HCT116 (cell line): ENCODE measurements at regions not wholly inside any gene's neighbourhood (a gene's known extent, or its start where the extent isn't known, plus 50 kb on each side); places are given as distances from the start of the nearest gene placed in this dataset.

Source experiments
- ATAC-seq: fragments of 200-7000 bp; cut with Tn5 transposase; 2 replicates; pipeline ENCODE4 v1.9.1; 2020; ENCODE audit warnings: mild to moderate bottlenecking, moderate library complexity
- BruUV-seq: library from RNA; stranded (reverse); fragments of 400-500 nt; replicated peaks from 2 replicates; lab custom pipeline; 2021; lab: Mats Ljungman, UMichigan
- CTCF ChIA-PET: fragments of 300-600 bp; sonication (Branson Sonifier 250); formaldehyde crosslinking; loops from one replicate; lab custom pipeline; 2021; ENCODE audit warnings: antibody characterized with exemption; lab: Charles Lee
- POLR2A ChIA-PET: fragments of 300-600, 350-600 bp; sonication (Branson Sonifier 250); formaldehyde crosslinking; loops from one replicate; lab custom pipeline; 2021; ENCODE audit warnings: antibody characterized with exemption; lab: Charles Lee
- RAD21 ChIA-PET, 2 experiments: fragments of 300-600 bp; sonication (Branson Sonifier 250); formaldehyde crosslinking; loops; one replicate each; lab custom pipeline; 2023; ENCODE audit warnings: low total read pairs in 2 of 2; ENCODE audit not compliant: uncharacterized antibody in 2 of 2, unreplicated experiment in 2 of 2, low non-redundant PET in 1 of 2; lab: Charles Lee
- DNase-seq: peaks from one replicate; pipeline ENCODE4 v3.0.0-alpha.2; 2010; ENCODE audit warnings: low read depth, low spot score
- H2AFZ ChIP-seq: fragments of 200-600 bp; shearing (Covaris generic), sonication (generic); 2 replicates; pipeline ENCODE4 v1.6.1; 2017; ENCODE audit warnings: low read depth, mixed run types, mixed read lengths, antibody characterized with exemption, low read length; ENCODE audit not compliant: poor library complexity, severe bottlenecking
- H3K27ac ChIP-seq: 2 replicates; pipeline ENCODE4 v1.5.1; 2012; ENCODE audit warnings: low read depth, low read length
- H3K27me3 ChIP-seq: fragments of 200-600 bp; sonication (generic); 2 replicates; pipeline ENCODE4 v1.6.1; 2016; ENCODE audit warnings: mixed run types, low read length, mixed read lengths; ENCODE audit not compliant: insufficient read depth
- H3K36me3 ChIP-seq, 2 experiments: fragments of 200-500 bp in 1 of 2; fragments of 200-600 bp in 1 of 2; sonication (Bioruptor generic) in 1 of 2; sonication (generic) in 1 of 2; 2 replicates each; pipeline versions ENCODE4 v1.5.1 to v1.6.1; 2014 to 2016; ENCODE audit warnings: low read length in 2 of 2, inconsistent platforms in 1 of 2, mixed read lengths in 1 of 2, mixed run types in 1 of 2; ENCODE audit not compliant: insufficient read depth in 2 of 2, control insufficient read depth in 1 of 2
- H3K4me1 ChIP-seq, 2 experiments: fragments of 200-600 bp in 1 of 2; sonication (generic) in 1 of 2; 2 replicates each; pipeline versions ENCODE4 v1.5.1 to v1.6.1; 2012 to 2017; ENCODE audit warnings: low read length in 2 of 2, inconsistent platforms in 1 of 2, mild to moderate bottlenecking in 1 of 2, mixed read lengths in 1 of 2, mixed run types in 1 of 2, moderate library complexity in 1 of 2; ENCODE audit not compliant: insufficient read depth in 2 of 2, control insufficient read depth in 1 of 2
- H3K4me2 ChIP-seq: fragments of 200-600 bp; sonication (generic); 2 replicates; pipeline ENCODE4 v1.6.1; 2017; ENCODE audit warnings: mixed run types, low read length, mixed read lengths
- H3K4me3 ChIP-seq, 2 experiments: fragments of 200-600 bp in 1 of 2; sonication (generic) in 1 of 2; replicated peaks in 1 of 2; 2 replicates each; pipeline ENCODE4 v1.5.1; 2011 to 2016; ENCODE audit warnings: low read length in 2 of 2, control low read depth in 1 of 2, low read depth in 1 of 2, mild to moderate bottlenecking in 1 of 2, mixed read lengths in 1 of 2, mixed run types in 1 of 2
- H3K79me2 ChIP-seq: fragments of 200-600 bp; sonication (generic); 2 replicates; pipeline ENCODE4 v1.6.1; 2017; ENCODE audit warnings: mild to moderate bottlenecking, mixed run types, low read length, moderate library complexity, mixed read lengths; ENCODE audit not compliant: insufficient read depth
- H3K9ac ChIP-seq: fragments of 200-600 bp; sonication (generic); 2 replicates; pipeline ENCODE4 v1.6.1; 2016; ENCODE audit warnings: low read length, mixed read lengths
- H3K9me2 ChIP-seq: fragments of 200-600 bp; sonication (generic), shearing (Covaris generic); 2 replicates; pipeline ENCODE4 v1.6.1; 2017; ENCODE audit warnings: mixed run types, mild to moderate bottlenecking, moderate library complexity; ENCODE audit not compliant: insufficient read depth
- H3K9me3 ChIP-seq, 2 experiments: fragments of 200-500 bp in 1 of 2; fragments of 200-600 bp in 1 of 2; sonication (Bioruptor generic) in 1 of 2; sonication (generic) in 1 of 2; 2 replicates each; pipeline ENCODE4 v1.6.1; 2014 to 2017; ENCODE audit warnings: low read length in 2 of 2, mixed read lengths in 2 of 2, inconsistent platforms in 1 of 2, low read depth in 1 of 2, mild to moderate bottlenecking in 1 of 2, mixed run types in 1 of 2, moderate library complexity in 1 of 2; ENCODE audit not compliant: control insufficient read depth in 1 of 2, insufficient read depth in 1 of 2
- H4K20me1 ChIP-seq: fragments of 200-600 bp; sonication (generic), shearing (Covaris generic); 2 replicates; pipeline ENCODE4 v1.6.1; 2017; ENCODE audit warnings: mixed run types, mild to moderate bottlenecking, moderate library complexity; ENCODE audit not compliant: insufficient read depth
- ATF3 ChIP-seq: IDR thresholded peaks from 2 replicates; pipeline ENCODE4 v1.6.1; 2012
- CEBPB ChIP-seq: IDR thresholded peaks from 2 replicates; pipeline ENCODE4 v1.6.1; 2012; ENCODE audit warnings: low read depth
- CTCF ChIP-seq, 3 experiments: fragments of 200-600 bp in 1 of 3; sonication (generic) in 1 of 3; IDR thresholded peaks in 2 of 3; conservative IDR thresholded peaks in 1 of 3; 2 replicates each; pipeline ENCODE4 v1.5.1; 2012 to 2017; ENCODE audit warnings: low read depth in 2 of 3, low read length in 2 of 3, antibody characterized with exemption in 1 of 3, borderline replicate concordance in 1 of 3, control low read depth in 1 of 3, mild to moderate bottlenecking in 1 of 3, mixed read lengths in 1 of 3, mixed run types in 1 of 3, moderate library complexity in 1 of 3; ENCODE audit not compliant: insufficient read depth in 1 of 3
- EGR1 ChIP-seq: IDR thresholded peaks from 2 replicates; pipeline ENCODE4 v1.6.1; 2012; ENCODE audit warnings: low read depth
- ELF1 ChIP-seq: IDR thresholded peaks from 2 replicates; pipeline ENCODE4 v1.6.1; 2012; ENCODE audit warnings: low read depth, borderline replicate concordance
- EZH2 ChIP-seq: fragments of 200-600 bp; sonication (generic); IDR thresholded peaks from 2 replicates; pipeline ENCODE4 v1.6.1; 2017; ENCODE audit warnings: antibody characterized with exemption, mixed run types
- EZH2phosphoT487 ChIP-seq: fragments of 200-600 bp; IDR thresholded peaks from 2 replicates; pipeline ENCODE4 v1.6.1; 2018; ENCODE audit warnings: antibody characterized with exemption, borderline replicate concordance
- FOSL1 ChIP-seq: IDR thresholded peaks from 2 replicates; pipeline ENCODE4 v1.6.1; 2012; ENCODE audit warnings: low read depth
- MAX ChIP-seq: IDR thresholded peaks from 2 replicates; pipeline ENCODE4 v1.6.1; 2012
- POLR2AphosphoS5 ChIP-seq: IDR thresholded peaks from 2 replicates; pipeline ENCODE4 v1.6.1; 2011; ENCODE audit warnings: mild to moderate bottlenecking, low read depth, low read length, moderate library complexity
- RAD21 ChIP-seq: IDR thresholded peaks from 2 replicates; pipeline ENCODE4 v1.6.1; 2012; ENCODE audit warnings: low read depth, mild to moderate bottlenecking
- SIN3A ChIP-seq: IDR thresholded peaks from 2 replicates; pipeline ENCODE4 v1.6.1; 2012; ENCODE audit warnings: low read depth
- SP1 ChIP-seq: IDR thresholded peaks from 2 replicates; pipeline ENCODE4 v1.6.1; 2012; ENCODE audit warnings: low read depth
- SRF ChIP-seq: IDR thresholded peaks from 2 replicates; pipeline ENCODE4 v1.6.1; 2012; ENCODE audit warnings: low read depth
- TCF7L2 ChIP-seq: IDR thresholded peaks from 2 replicates; pipeline ENCODE4 v1.7.0; 2011; ENCODE audit warnings: borderline replicate concordance, inconsistent platforms; ENCODE audit not compliant: insufficient read depth, insufficient read length; ENCODE audit errors: extremely low read depth
- YY1 ChIP-seq: IDR thresholded peaks from 2 replicates; pipeline ENCODE4 v1.6.1; 2011; ENCODE audit warnings: low read length, low read depth, moderate library complexity, mild to moderate bottlenecking; ENCODE audit not compliant: insufficient replicate concordance; ENCODE audit errors: extremely low read depth
- ZBTB33 ChIP-seq: IDR thresholded peaks from 2 replicates; pipeline ENCODE4 v1.6.1; 2011; ENCODE audit warnings: mild to moderate bottlenecking, low read length, moderate library complexity; ENCODE audit not compliant: insufficient replicate concordance; ENCODE audit errors: extremely low read depth
- ZFX ChIP-seq: fragments of 450-650 bp; IDR thresholded peaks from 2 replicates; pipeline ENCODE4 v1.6.1; 2017
- ZNF274 ChIP-seq: fragments of 200-500 bp; sonication (Bioruptor generic); IDR thresholded peaks from 2 replicates; pipeline ENCODE4 v1.6.1; 2014; ENCODE audit warnings: mild to moderate bottlenecking, low read depth, low read length, inconsistent platforms
- intact Hi-C: fragments of 100-400 bp; cut with micrococcal nuclease; formaldehyde crosslinking; loops from 2 replicates; pipeline ENCODE4 v1.10.0; 2022

- Histone ChIP-seq H3K4me1 (no peaks in the 10 kb centered on the region), H3K9ac (no peak overlapping the region), H4K20me1 (no peaks in the 10 kb centered on the region; the same call in 1 of the 2 replicates), H3K9me3 (no peaks in the 10 kb centered on the region), H3K4me3 (no peak overlapping the region), H3K27me3 (no peaks in the 10 kb centered on the region), H2AFZ (no peak overlapping the region), H3K9me2 (no peaks in the 10 kb centered on the region), H3K27ac (no peak overlapping the region), H3K36me3 (no peaks in the 10 kb centered on the region), H3K4me2 (no peak overlapping the region), H3K79me2 (no peaks in the 10 kb centered on the region)
- no TSS peak for BruUV-seq
- DNase-seq: no peak
- ChIA-PET CTCF (no interaction called here), RAD21 (no interaction called here), POLR2A (no interaction called here)
- intact Hi-C loops: no loop called here
- ATAC-seq: no peak
- TF ChIP-seq ZBTB33 (no peak), ZNF274 (no peak), ATF3 (no peak), RAD21 (no peak), FOSL1 (no peak), POLR2AphosphoS5 (no peak), SRF (no peak), EZH2phosphoT487 (no peak), EZH2 (no peak), SIN3A (no peak), CTCF (IDR thresholded peaks at IDR 0.05 in 2 of 3, conservative IDR thresholded peaks at IDR 0.05 in 1 of 3; ENCODE audit: borderline replicate concordance in 1 of 3, insufficient read depth in 1 of 3, low read depth in 2 of 3, low read length in 2 of 3) (no peak), CEBPB (no peak), TCF7L2 (no peak), SP1 (no peak), MAX (no peak), ZFX (no peak), EGR1 (no peak), ELF1 (no peak), YY1 (no peak)
Observed at GRCh38 chr2:59956981-59957380, 596.5 kb downstream of the BCL11A start.
